HCT116 (cell line): ENCODE measurements at regions not wholly inside any gene's neighbourhood (a gene's known extent, or its start where the extent isn't known, plus 50 kb on each side); places are given as distances from the start of the nearest gene placed in this dataset.
A peak's percentile ranks its signal among the peaks of the same experiment; 100 is the strongest.

ENCODE experiments used
- ATAC-seq: fragments of 200-7000 bp; cut with Tn5 transposase; 2 replicates; pipeline ENCODE4 v1.9.1; 2020; ENCODE audit warnings: mild to moderate bottlenecking, moderate library complexity
- BruUV-seq: library from RNA; stranded (reverse); fragments of 400-500 nt; replicated peaks from 2 replicates; lab custom pipeline; 2021; lab: Mats Ljungman, UMichigan
- CTCF ChIA-PET: fragments of 300-600 bp; sonication (Branson Sonifier 250); formaldehyde crosslinking; loops from one replicate; lab custom pipeline; 2021; ENCODE audit warnings: antibody characterized with exemption; lab: Charles Lee
- POLR2A ChIA-PET: fragments of 300-600, 350-600 bp; sonication (Branson Sonifier 250); formaldehyde crosslinking; loops from one replicate; lab custom pipeline; 2021; ENCODE audit warnings: antibody characterized with exemption; lab: Charles Lee
- RAD21 ChIA-PET, 2 experiments: fragments of 300-600 bp; sonication (Branson Sonifier 250); formaldehyde crosslinking; loops; one replicate each; lab custom pipeline; 2023; ENCODE audit warnings: low total read pairs in 2 of 2; ENCODE audit not compliant: uncharacterized antibody in 2 of 2, unreplicated experiment in 2 of 2, low non-redundant PET in 1 of 2; lab: Charles Lee
- DNase-seq: peaks from one replicate; pipeline ENCODE4 v3.0.0-alpha.2; 2010; ENCODE audit warnings: low read depth, low spot score
- H2AFZ ChIP-seq: fragments of 200-600 bp; shearing (Covaris generic), sonication (generic); 2 replicates; pipeline ENCODE4 v1.6.1; 2017; ENCODE audit warnings: low read depth, mixed run types, mixed read lengths, antibody characterized with exemption, low read length; ENCODE audit not compliant: poor library complexity, severe bottlenecking
- H3K27ac ChIP-seq: 2 replicates; pipeline ENCODE4 v1.5.1; 2012; ENCODE audit warnings: low read depth, low read length
- H3K27me3 ChIP-seq: fragments of 200-600 bp; sonication (generic); 2 replicates; pipeline ENCODE4 v1.6.1; 2016; ENCODE audit warnings: mixed run types, low read length, mixed read lengths; ENCODE audit not compliant: insufficient read depth
- H3K36me3 ChIP-seq, 2 experiments: fragments of 200-500 bp in 1 of 2; fragments of 200-600 bp in 1 of 2; sonication (Bioruptor generic) in 1 of 2; sonication (generic) in 1 of 2; 2 replicates each; pipeline versions ENCODE4 v1.5.1 to v1.6.1; 2014 to 2016; ENCODE audit warnings: low read length in 2 of 2, inconsistent platforms in 1 of 2, mixed read lengths in 1 of 2, mixed run types in 1 of 2; ENCODE audit not compliant: insufficient read depth in 2 of 2, control insufficient read depth in 1 of 2
- H3K4me1 ChIP-seq, 2 experiments: fragments of 200-600 bp in 1 of 2; sonication (generic) in 1 of 2; 2 replicates each; pipeline versions ENCODE4 v1.5.1 to v1.6.1; 2012 to 2017; ENCODE audit warnings: low read length in 2 of 2, inconsistent platforms in 1 of 2, mild to moderate bottlenecking in 1 of 2, mixed read lengths in 1 of 2, mixed run types in 1 of 2, moderate library complexity in 1 of 2; ENCODE audit not compliant: insufficient read depth in 2 of 2, control insufficient read depth in 1 of 2
- H3K4me2 ChIP-seq: fragments of 200-600 bp; sonication (generic); 2 replicates; pipeline ENCODE4 v1.6.1; 2017; ENCODE audit warnings: mixed run types, low read length, mixed read lengths
- H3K4me3 ChIP-seq, 2 experiments: fragments of 200-600 bp in 1 of 2; sonication (generic) in 1 of 2; replicated peaks in 1 of 2; 2 replicates each; pipeline ENCODE4 v1.5.1; 2011 to 2016; ENCODE audit warnings: low read length in 2 of 2, control low read depth in 1 of 2, low read depth in 1 of 2, mild to moderate bottlenecking in 1 of 2, mixed read lengths in 1 of 2, mixed run types in 1 of 2
- H3K79me2 ChIP-seq: fragments of 200-600 bp; sonication (generic); 2 replicates; pipeline ENCODE4 v1.6.1; 2017; ENCODE audit warnings: mild to moderate bottlenecking, mixed run types, low read length, moderate library complexity, mixed read lengths; ENCODE audit not compliant: insufficient read depth
- H3K9ac ChIP-seq: fragments of 200-600 bp; sonication (generic); 2 replicates; pipeline ENCODE4 v1.6.1; 2016; ENCODE audit warnings: low read length, mixed read lengths
- H3K9me2 ChIP-seq: fragments of 200-600 bp; sonication (generic), shearing (Covaris generic); 2 replicates; pipeline ENCODE4 v1.6.1; 2017; ENCODE audit warnings: mixed run types, mild to moderate bottlenecking, moderate library complexity; ENCODE audit not compliant: insufficient read depth
- H3K9me3 ChIP-seq, 2 experiments: fragments of 200-500 bp in 1 of 2; fragments of 200-600 bp in 1 of 2; sonication (Bioruptor generic) in 1 of 2; sonication (generic) in 1 of 2; 2 replicates each; pipeline ENCODE4 v1.6.1; 2014 to 2017; ENCODE audit warnings: low read length in 2 of 2, mixed read lengths in 2 of 2, inconsistent platforms in 1 of 2, low read depth in 1 of 2, mild to moderate bottlenecking in 1 of 2, mixed run types in 1 of 2, moderate library complexity in 1 of 2; ENCODE audit not compliant: control insufficient read depth in 1 of 2, insufficient read depth in 1 of 2
- H4K20me1 ChIP-seq: fragments of 200-600 bp; sonication (generic), shearing (Covaris generic); 2 replicates; pipeline ENCODE4 v1.6.1; 2017; ENCODE audit warnings: mixed run types, mild to moderate bottlenecking, moderate library complexity; ENCODE audit not compliant: insufficient read depth
- EGR1 ChIP-seq: IDR thresholded peaks from 2 replicates; pipeline ENCODE4 v1.6.1; 2012; ENCODE audit warnings: low read depth
- EZH2 ChIP-seq: fragments of 200-600 bp; sonication (generic); IDR thresholded peaks from 2 replicates; pipeline ENCODE4 v1.6.1; 2017; ENCODE audit warnings: antibody characterized with exemption, mixed run types
- FOSL1 ChIP-seq: IDR thresholded peaks from 2 replicates; pipeline ENCODE4 v1.6.1; 2012; ENCODE audit warnings: low read depth
- POLR2AphosphoS5 ChIP-seq: IDR thresholded peaks from 2 replicates; pipeline ENCODE4 v1.6.1; 2011; ENCODE audit warnings: mild to moderate bottlenecking, low read depth, low read length, moderate library complexity
- SRF ChIP-seq: IDR thresholded peaks from 2 replicates; pipeline ENCODE4 v1.6.1; 2012; ENCODE audit warnings: low read depth
- TCF7L2 ChIP-seq: IDR thresholded peaks from 2 replicates; pipeline ENCODE4 v1.7.0; 2011; ENCODE audit warnings: borderline replicate concordance, inconsistent platforms; ENCODE audit not compliant: insufficient read depth, insufficient read length; ENCODE audit errors: extremely low read depth
- intact Hi-C: fragments of 100-400 bp; cut with micrococcal nuclease; formaldehyde crosslinking; loops from 2 replicates; pipeline ENCODE4 v1.10.0; 2022
- TF ChIP-seq, protein P1 (sequence below): IDR thresholded peaks from 2 replicates; pipeline ENCODE4 v1.6.1; 2012
- TF ChIP-seq, protein P2 (sequence below): IDR thresholded peaks from 2 replicates; pipeline ENCODE4 v1.6.1; 2012

DNA sequence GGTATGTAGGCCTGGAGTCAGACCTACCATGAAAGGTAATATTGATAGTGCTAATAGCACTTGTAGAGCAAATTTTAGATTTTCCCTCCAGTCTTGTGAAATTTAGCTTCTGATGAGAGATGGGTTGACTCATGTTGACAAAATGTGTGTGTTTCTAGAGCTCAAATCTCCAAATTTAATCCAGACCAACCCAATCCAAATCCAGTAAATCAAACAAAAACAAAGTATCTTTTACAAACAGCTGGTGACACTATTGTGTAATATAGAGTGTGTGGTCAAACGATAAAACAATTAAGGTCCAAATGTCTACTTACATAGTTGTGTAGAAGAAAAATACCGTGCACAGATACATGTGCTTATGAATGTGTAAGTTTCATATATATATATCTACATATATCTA is 63.4 kb upstream of the KITLG start:
- intact Hi-C loops = no loop called here
- no peak for TF ChIP-seq TCF7L2
- no peak for TF ChIP-seq POLR2AphosphoS5
- TF ChIP-seq EGR1 = no peak
- no peak for TF ChIP-seq EZH2
- TF ChIP-seq FOSL1 = no peak
- TF ChIP-seq, protein P1, sequence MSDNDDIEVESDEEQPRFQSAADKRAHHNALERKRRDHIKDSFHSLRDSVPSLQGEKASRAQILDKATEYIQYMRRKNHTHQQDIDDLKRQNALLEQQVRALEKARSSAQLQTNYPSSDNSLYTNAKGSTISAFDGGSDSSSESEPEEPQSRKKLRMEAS = no peak
- TF ChIP-seq, protein P2, sequence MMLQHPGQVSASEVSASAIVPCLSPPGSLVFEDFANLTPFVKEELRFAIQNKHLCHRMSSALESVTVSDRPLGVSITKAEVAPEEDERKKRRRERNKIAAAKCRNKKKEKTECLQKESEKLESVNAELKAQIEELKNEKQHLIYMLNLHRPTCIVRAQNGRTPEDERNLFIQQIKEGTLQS = no peak
- no peak for TF ChIP-seq SRF
- RAD21 ChIA-PET = no interaction called here
- no TSS peak for BruUV-seq
- H3K36me3 ChIP-seq = no peaks in the 10 kb centered on the region
- H4K20me1 ChIP-seq = no peaks in the 10 kb centered on the region
- no peak overlapping the region for H3K4me2 ChIP-seq
- CTCF ChIA-PET = no interaction called here
- DNase-seq = no peak
- H3K4me1 ChIP-seq = peaks cover 7 to 8% of the 10 kb centered on the region in 2 experiments; a peak in 2 of 4 replicates
- H3K9ac ChIP-seq = no peak overlapping the region
- no peaks in the 10 kb centered on the region for H3K9me2 ChIP-seq
- no peak for ATAC-seq
- no peaks in the 10 kb centered on the region for H3K27me3 ChIP-seq
- POLR2A ChIA-PET = no interaction called here
- H3K4me3 ChIP-seq = no peak overlapping the region
- no peaks in the 10 kb centered on the region for H3K79me2 ChIP-seq
- no peak overlapping the region for H3K27ac ChIP-seq
- no peak overlapping the region for H2AFZ ChIP-seq
- H3K9me3 ChIP-seq = no peaks in the 10 kb centered on the region

DNA sequence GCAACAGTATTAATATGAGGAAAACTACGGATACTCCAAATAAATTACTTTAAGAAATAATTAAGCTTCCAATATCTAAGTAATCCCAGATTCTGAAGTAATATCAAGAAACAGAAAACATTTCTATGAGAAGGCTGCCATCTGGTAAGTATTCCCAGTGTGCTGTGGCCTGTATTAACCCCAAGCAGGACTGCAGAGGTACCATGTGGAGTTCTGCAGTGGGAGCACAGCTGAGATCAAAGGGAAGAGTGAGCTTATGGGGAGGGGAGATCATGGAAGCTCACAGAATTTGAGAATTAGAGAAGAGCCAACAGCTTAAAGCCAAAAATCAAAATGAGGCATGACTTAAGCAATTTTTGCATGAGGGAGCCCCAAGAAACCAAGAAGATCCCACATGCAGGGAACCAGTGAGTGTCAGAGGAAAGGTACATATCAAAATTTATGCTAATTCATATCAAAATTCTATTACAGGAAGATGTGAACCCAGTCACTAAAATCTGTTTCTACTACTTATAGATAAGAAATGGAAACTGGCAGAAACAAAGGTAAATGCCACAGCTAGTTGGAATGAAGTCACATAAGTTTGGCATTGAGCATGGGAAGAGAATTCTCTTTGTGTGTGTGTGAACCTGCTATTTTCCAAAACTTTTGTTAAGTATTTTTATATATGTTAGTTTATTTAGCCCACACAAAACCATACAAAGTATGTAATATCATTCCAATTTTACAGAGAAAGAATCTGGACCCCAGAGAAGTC is 62.6 kb upstream of the KITLG start:
- intact Hi-C loops = no loop called here
- Histone ChIP-seq H3K4me3 (no peak overlapping the region), H3K27me3 (no peaks in the 10 kb centered on the region), H2AFZ (no peak overlapping the region), H3K4me2 (no peak overlapping the region), H3K9me2 (no peaks in the 10 kb centered on the region), H4K20me1 (no peaks in the 10 kb centered on the region), H3K36me3 (no peaks in the 10 kb centered on the region), H3K9ac (no peak overlapping the region), H3K9me3 (no peaks in the 10 kb centered on the region), H3K27ac (no peak overlapping the region), H3K4me1 (peaks cover 7 to 12% of the 10 kb centered on the region in 2 experiments; a peak in 2 of 4 replicates), H3K79me2 (no peaks in the 10 kb centered on the region)
- ChIA-PET CTCF (no interaction called here), POLR2A (no interaction called here), RAD21 (interaction anchor here in 1 of 2 experiments (0.6 kb wide), 1 partner anchor 1458 kb away, joined by 3 read pairs; no protein-coding TSS in a partner anchor)
- TF ChIP-seq, protein P1 = no peak
- TF ChIP-seq TCF7L2 = peak; percentile 61
- ATAC-seq (no peak), DNase-seq (no peak)
- no TSS peak for BruUV-seq
